ENCODE measurements at regions not wholly inside any gene's neighbourhood (a gene's known extent, or its start where the extent isn't known, plus 50 kb on each side); places are given as distances from the start of the nearest gene placed in this dataset.

GRCh38 chr11:30717641-30718040, 131.5 kb upstream of the MPPED2 start:
- TF ChIP-seq CTCF (IDR thresholded peaks at IDR 0.05; ENCODE audit: insufficient read depth, low read depth, low read length), result no peak
- TF ChIP-seq EZH2 (IDR thresholded peaks at IDR 0.05; ENCODE audit: insufficient read depth, low read length), result no peak
